Amygdala (tissue), 56 donors: ENCODE measurements at regions not wholly inside any gene's neighbourhood (a gene's known extent, or its start where the extent isn't known, plus 50 kb on each side); places are given as distances from the start of the nearest gene placed in this dataset.
A peak's percentile ranks its signal among the peaks of the same experiment; 100 is the strongest.

Experiments
- DNase-seq, 56 donors: peaks; one replicate each; lab custom pipeline; 2025; lab: John Stamatoyannopoulos, UW

GRCh38 chr16:62596584-62596983 is 560.3 kb upstream of the CDH8 start:
- no peak for DNase-seq

GRCh38 chr16:62596125-62596524 is 559.9 kb upstream of the CDH8 start:
- DNase-seq: no peak

- no peak for DNase-seq
Measured at GRCh38 chr16:62586128-62586862, 550.1 kb upstream of the CDH8 start.

GRCh38 chr16:62585041-62585545 is 548.9 kb upstream of the CDH8 start:
- peak in 9 of 56 donors; percentile 13 to 37 (median 22) for DNase-seq

- no peak for DNase-seq
Measured at GRCh38 chr16:62583414-62583813, 547.2 kb upstream of the CDH8 start.

- DNase-seq: no peak
Measured at GRCh38 chr16:62573466-62573865, 537.2 kb upstream of the CDH8 start.

- DNase-seq: no peak
Measured at GRCh38 chr16:62568926-62569325, 532.7 kb upstream of the CDH8 start.

- no peak for DNase-seq
Measured at GRCh38 chr16:62565706-62566105, 529.5 kb upstream of the CDH8 start.

GRCh38 chr16:62564291-62564690 is 528.1 kb upstream of the CDH8 start:
- no peak for DNase-seq

GRCh38 chr16:62562121-62562520 is 525.9 kb upstream of the CDH8 start:
- no peak for DNase-seq

GRCh38 chr16:62549875-62550274 is 513.6 kb upstream of the CDH8 start:
- no peak for DNase-seq

GRCh38 chr16:62548095-62548494 is 511.9 kb upstream of the CDH8 start:
- no peak for DNase-seq

- DNase-seq: no peak
Measured at GRCh38 chr16:62546701-62547100, 510.5 kb upstream of the CDH8 start.

GRCh38 chr16:62545039-62545438 is 508.8 kb upstream of the CDH8 start:
- DNase-seq: no peak

- DNase-seq: no peak
Measured at GRCh38 chr16:62543516-62543915, 507.3 kb upstream of the CDH8 start.

GRCh38 chr16:62539657-62540056 is 503.4 kb upstream of the CDH8 start:
- no peak for DNase-seq

- DNase-seq: no peak
Measured at GRCh38 chr16:62530426-62530825, 494.2 kb upstream of the CDH8 start.

- DNase-seq: no peak
Measured at GRCh38 chr16:62516001-62516400, 479.8 kb upstream of the CDH8 start.

- no peak for DNase-seq
Measured at GRCh38 chr16:62503073-62503472, 466.8 kb upstream of the CDH8 start.

GRCh38 chr16:62478903-62479458 is 442.7 kb upstream of the CDH8 start:
- no peak for DNase-seq

GRCh38 chr16:62477796-62478195 is 441.6 kb upstream of the CDH8 start:
- no peak for DNase-seq

GRCh38 chr16:62475573-62475972 is 439.3 kb upstream of the CDH8 start:
- DNase-seq: no peak
